ENCODE measurements at regions not wholly inside any gene's neighbourhood (a gene's known extent, or its start where the extent isn't known, plus 50 kb on each side); places are given as distances from the start of the nearest gene placed in this dataset.

GRCh38 chr15:81924729-81925128 is 121.1 kb downstream of the MEX3B start:
- no peak overlapping the region for H3K4me2 ChIP-seq (ENCODE audit: insufficient read depth, low read length)
- H3K79me2 ChIP-seq (ENCODE audit: insufficient read depth, low read length), result no peaks in the 10 kb centered on the region
- H3K27me3 ChIP-seq (ENCODE audit: insufficient read depth, low read length, poor library complexity), result no peaks in the 10 kb centered on the region
- H4K20me1 ChIP-seq (ENCODE audit: insufficient read depth, low read length), result no peaks in the 10 kb centered on the region
- H3K4me1 ChIP-seq (ENCODE audit: insufficient read depth, low read length), result no peaks in the 10 kb centered on the region
- H3K9ac ChIP-seq (ENCODE audit: low read depth, low read length), result no peak overlapping the region
- no peaks in the 10 kb centered on the region for H3K36me3 ChIP-seq (ENCODE audit: insufficient read depth, low read length)
- no peak for TF ChIP-seq EZH2 (IDR thresholded peaks at IDR 0.05; ENCODE audit: borderline replicate concordance, low read depth, low read length, severe bottlenecking)
- TF ChIP-seq, protein P1, sequence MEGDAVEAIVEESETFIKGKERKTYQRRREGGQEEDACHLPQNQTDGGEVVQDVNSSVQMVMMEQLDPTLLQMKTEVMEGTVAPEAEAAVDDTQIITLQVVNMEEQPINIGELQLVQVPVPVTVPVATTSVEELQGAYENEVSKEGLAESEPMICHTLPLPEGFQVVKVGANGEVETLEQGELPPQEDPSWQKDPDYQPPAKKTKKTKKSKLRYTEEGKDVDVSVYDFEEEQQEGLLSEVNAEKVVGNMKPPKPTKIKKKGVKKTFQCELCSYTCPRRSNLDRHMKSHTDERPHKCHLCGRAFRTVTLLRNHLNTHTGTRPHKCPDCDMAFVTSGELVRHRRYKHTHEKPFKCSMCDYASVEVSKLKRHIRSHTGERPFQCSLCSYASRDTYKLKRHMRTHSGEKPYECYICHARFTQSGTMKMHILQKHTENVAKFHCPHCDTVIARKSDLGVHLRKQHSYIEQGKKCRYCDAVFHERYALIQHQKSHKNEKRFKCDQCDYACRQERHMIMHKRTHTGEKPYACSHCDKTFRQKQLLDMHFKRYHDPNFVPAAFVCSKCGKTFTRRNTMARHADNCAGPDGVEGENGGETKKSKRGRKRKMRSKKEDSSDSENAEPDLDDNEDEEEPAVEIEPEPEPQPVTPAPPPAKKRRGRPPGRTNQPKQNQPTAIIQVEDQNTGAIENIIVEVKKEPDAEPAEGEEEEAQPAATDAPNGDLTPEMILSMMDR (IDR thresholded peaks at IDR 0.05; ENCODE audit: borderline replicate concordance, extremely low read depth, low read length, poor library complexity, severe bottlenecking), result no peak
- no peak overlapping the region for H3K27ac ChIP-seq (ENCODE audit: low read length)
- no peak overlapping the region for H2AFZ ChIP-seq (ENCODE audit: low read depth, low read length)
- no peak for ATAC-seq (ENCODE audit: insufficient read depth, low read depth)
- peaks cover 5% of the 10 kb centered on the region for H3K9me3 ChIP-seq (ENCODE audit: insufficient read depth, low read length, severe bottlenecking)
- no peak for DNase-seq
- no peak overlapping the region for H3K4me3 ChIP-seq (ENCODE audit: low read depth in 1 of 2, low read length in 2 of 2)

- TF ChIP-seq, protein P1 (IDR thresholded peaks at IDR 0.05; ENCODE audit: borderline replicate concordance, extremely low read depth, low read length, poor library complexity, severe bottlenecking), result no peak
- TF ChIP-seq EZH2 (IDR thresholded peaks at IDR 0.05; ENCODE audit: borderline replicate concordance, low read depth, low read length, severe bottlenecking), result no peak
- no peak overlapping the region for H2AFZ ChIP-seq (ENCODE audit: low read depth, low read length)
- H3K9me3 ChIP-seq (ENCODE audit: insufficient read depth, low read length, severe bottlenecking), result peaks cover 13% of the 10 kb centered on the region
- H3K4me3 ChIP-seq (ENCODE audit: low read depth in 1 of 2, low read length in 2 of 2), result no peak overlapping the region
- ATAC-seq (ENCODE audit: insufficient read depth, low read depth) (no peak), DNase-seq (no peak)
- H3K4me1 ChIP-seq (ENCODE audit: insufficient read depth, low read length), result no peaks in the 10 kb centered on the region
- H3K36me3 ChIP-seq (ENCODE audit: insufficient read depth, low read length), result no peaks in the 10 kb centered on the region
- no peak overlapping the region for H3K9ac ChIP-seq (ENCODE audit: low read depth, low read length)
- no peaks in the 10 kb centered on the region for H3K79me2 ChIP-seq (ENCODE audit: insufficient read depth, low read length)
- no peak overlapping the region for H3K4me2 ChIP-seq (ENCODE audit: insufficient read depth, low read length)
- no peaks in the 10 kb centered on the region for H4K20me1 ChIP-seq (ENCODE audit: insufficient read depth, low read length)
- no peak overlapping the region for H3K27ac ChIP-seq (ENCODE audit: low read length)
- no peaks in the 10 kb centered on the region for H3K27me3 ChIP-seq (ENCODE audit: insufficient read depth, low read length, poor library complexity)
Observed at GRCh38 chr15:81923561-81924350, 122.1 kb downstream of the MEX3B start.

DNA sequence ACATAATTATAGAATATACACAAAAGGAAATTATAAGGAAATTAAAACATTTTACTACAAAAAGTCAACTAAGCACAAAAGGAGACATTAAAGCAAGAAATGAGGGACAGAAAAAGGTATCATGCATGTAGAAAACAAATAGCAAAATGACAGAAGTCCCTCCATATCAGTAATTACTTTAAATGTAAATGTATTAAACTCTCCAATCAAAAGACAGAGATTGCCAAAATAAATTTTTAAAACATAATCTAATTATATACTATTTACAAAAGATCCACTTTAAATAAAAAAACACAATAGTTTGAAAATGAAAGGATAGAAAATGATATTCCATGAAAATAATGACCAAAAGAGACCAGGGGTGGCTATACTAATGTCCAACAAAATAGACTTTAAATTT is 123.7 kb downstream of the MEX3B start:
- Histone ChIP-seq H3K79me2 (ENCODE audit: insufficient read depth, low read length) (no peaks in the 10 kb centered on the region), H2AFZ (ENCODE audit: low read depth, low read length) (no peak overlapping the region), H3K9me3 (ENCODE audit: insufficient read depth, low read length, severe bottlenecking) (peaks cover 17% of the 10 kb centered on the region), H3K27ac (ENCODE audit: low read length) (no peak overlapping the region), H3K9ac (ENCODE audit: low read depth, low read length) (no peak overlapping the region), H3K36me3 (ENCODE audit: insufficient read depth, low read length) (no peaks in the 10 kb centered on the region), H3K4me1 (ENCODE audit: insufficient read depth, low read length) (no peaks in the 10 kb centered on the region), H3K4me3 (ENCODE audit: low read depth in 1 of 2, low read length in 2 of 2) (no peak overlapping the region), H4K20me1 (ENCODE audit: insufficient read depth, low read length) (no peaks in the 10 kb centered on the region), H3K27me3 (ENCODE audit: insufficient read depth, low read length, poor library complexity) (no peaks in the 10 kb centered on the region), H3K4me2 (ENCODE audit: insufficient read depth, low read length) (no peak overlapping the region)
- no peak for DNase-seq
- TF ChIP-seq EZH2 (IDR thresholded peaks at IDR 0.05; ENCODE audit: borderline replicate concordance, low read depth, low read length, severe bottlenecking), result no peak
- TF ChIP-seq, protein P1 (IDR thresholded peaks at IDR 0.05; ENCODE audit: borderline replicate concordance, extremely low read depth, low read length, poor library complexity, severe bottlenecking), result no peak
- ATAC-seq (ENCODE audit: insufficient read depth, low read depth), result no peak

All from DND-41 (cell line).